ENCODE measurements at regions not wholly inside any gene's neighbourhood (a gene's known extent, or its start where the extent isn't known, plus 50 kb on each side); places are given as distances from the start of the nearest gene placed in this dataset.

DNA sequence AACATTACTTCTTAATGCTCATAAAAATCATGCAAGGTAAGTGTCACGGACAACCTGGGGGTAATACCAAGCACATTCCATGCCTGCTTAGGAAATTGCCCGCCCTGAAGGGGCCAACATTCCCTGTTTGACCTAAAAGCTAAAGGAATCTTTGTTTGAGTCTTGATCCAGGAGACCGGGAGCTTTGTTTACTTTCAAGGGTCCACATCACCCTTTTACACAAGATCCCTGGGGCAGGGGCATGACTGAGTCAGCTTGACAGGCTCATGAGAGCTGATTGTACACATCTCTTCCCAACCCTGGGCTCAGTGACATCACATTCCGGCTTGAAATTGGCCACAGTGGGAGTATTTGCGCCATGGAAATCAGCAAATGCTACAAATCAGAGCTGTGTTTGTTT is 248.1 kb upstream of the HABP2 start:
- TF ChIP-seq EZH2 (IDR thresholded peaks at IDR 0.05; ENCODE audit: borderline replicate concordance, insufficient read depth, low read length, poor library complexity, severe bottlenecking) (no peak), TAF1 (IDR thresholded peaks at IDR 0.05; ENCODE audit: low read depth) (no peak)
- TF ChIP-seq, protein P1, sequence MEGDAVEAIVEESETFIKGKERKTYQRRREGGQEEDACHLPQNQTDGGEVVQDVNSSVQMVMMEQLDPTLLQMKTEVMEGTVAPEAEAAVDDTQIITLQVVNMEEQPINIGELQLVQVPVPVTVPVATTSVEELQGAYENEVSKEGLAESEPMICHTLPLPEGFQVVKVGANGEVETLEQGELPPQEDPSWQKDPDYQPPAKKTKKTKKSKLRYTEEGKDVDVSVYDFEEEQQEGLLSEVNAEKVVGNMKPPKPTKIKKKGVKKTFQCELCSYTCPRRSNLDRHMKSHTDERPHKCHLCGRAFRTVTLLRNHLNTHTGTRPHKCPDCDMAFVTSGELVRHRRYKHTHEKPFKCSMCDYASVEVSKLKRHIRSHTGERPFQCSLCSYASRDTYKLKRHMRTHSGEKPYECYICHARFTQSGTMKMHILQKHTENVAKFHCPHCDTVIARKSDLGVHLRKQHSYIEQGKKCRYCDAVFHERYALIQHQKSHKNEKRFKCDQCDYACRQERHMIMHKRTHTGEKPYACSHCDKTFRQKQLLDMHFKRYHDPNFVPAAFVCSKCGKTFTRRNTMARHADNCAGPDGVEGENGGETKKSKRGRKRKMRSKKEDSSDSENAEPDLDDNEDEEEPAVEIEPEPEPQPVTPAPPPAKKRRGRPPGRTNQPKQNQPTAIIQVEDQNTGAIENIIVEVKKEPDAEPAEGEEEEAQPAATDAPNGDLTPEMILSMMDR (IDR thresholded peaks at IDR 0.05; ENCODE audit: poor library complexity, severe bottlenecking), result no peak
